Neural cell (in vitro differentiated cells): ENCODE measurements at regions not wholly inside any gene's neighbourhood (a gene's known extent, or its start where the extent isn't known, plus 50 kb on each side); places are given as distances from the start of the nearest gene placed in this dataset.

Experiments used
- H2AFZ ChIP-seq: fragments of 200-600, 300-800 bp; sonication (generic), shearing (Covaris generic); 2 replicates; pipeline ENCODE4 v1.6.0; 2014; ENCODE audit warnings: low read depth, mild to moderate bottlenecking, antibody characterized with exemption, low read length, moderate library complexity
- H3F3A ChIP-seq: fragments of 200-600 bp; shearing (Covaris generic); 2 replicates; pipeline ENCODE4 v1.6.1; 2016; ENCODE audit warnings: mild to moderate bottlenecking, moderate library complexity, mixed read lengths, antibody characterized with exemption, low read length; ENCODE audit not compliant: insufficient read depth, poor library complexity, severe bottlenecking
- H3K27ac ChIP-seq: fragments of 200-600, 300-800 bp; sonication (generic), shearing (Covaris generic); 2 replicates; pipeline ENCODE4 v1.5.1; 2014; ENCODE audit warnings: mild to moderate bottlenecking, low read length, moderate library complexity
- H3K27me3 ChIP-seq: fragments of 300-800, 200-600 bp; sonication (generic), shearing (Covaris generic); 2 replicates; pipeline ENCODE4 v1.6.0; 2014; ENCODE audit warnings: mild to moderate bottlenecking, low read depth, low read length, moderate library complexity; ENCODE audit not compliant: insufficient read depth
- H3K36me3 ChIP-seq: fragments of 300-800, 200-600 bp; sonication (generic), shearing (Covaris generic); 2 replicates; pipeline ENCODE4 v1.5.1; 2014; ENCODE audit warnings: mild to moderate bottlenecking, antibody characterized with exemption, low read length, moderate library complexity; ENCODE audit not compliant: insufficient read depth
- H3K4me2 ChIP-seq: fragments of 300-800, 200-600 bp; sonication (generic), shearing (Covaris generic); 2 replicates; pipeline ENCODE4 v1.6.0; 2014; ENCODE audit warnings: mild to moderate bottlenecking, low read length
- H3K4me3 ChIP-seq: fragments of 300-800, 200-600 bp; sonication (generic), shearing (Covaris generic); 2 replicates; pipeline ENCODE4 v1.5.1; 2014; ENCODE audit warnings: mild to moderate bottlenecking, low read length, moderate library complexity
- H3K79me2 ChIP-seq: fragments of 200-600 bp; shearing (Covaris generic); replicated peaks from 2 replicates; pipeline ENCODE4 v1.6.0; 2014; ENCODE audit warnings: mild to moderate bottlenecking, low read length, moderate library complexity; ENCODE audit not compliant: insufficient read depth
- H3K9ac ChIP-seq: fragments of 300-800, 200-600 bp; sonication (generic), shearing (Covaris generic); 2 replicates; pipeline ENCODE4 v1.6.1; 2016; ENCODE audit warnings: mild to moderate bottlenecking, low read length, mixed read lengths
- H3K9me2 ChIP-seq: fragments of 200-600 bp; shearing (Covaris generic); 2 replicates; pipeline ENCODE4 v1.6.1; 2016; ENCODE audit warnings: mild to moderate bottlenecking, low read length, mixed read lengths; ENCODE audit not compliant: insufficient read depth
- H3K9me3 ChIP-seq: fragments of 200-600, 300-800 bp; sonication (generic), shearing (Covaris generic); 2 replicates; pipeline ENCODE4 v1.6.1; 2016; ENCODE audit warnings: mild to moderate bottlenecking, mixed run types, low read length, moderate library complexity, mixed read lengths
- H4K20me1 ChIP-seq: fragments of 200-600 bp; shearing (Covaris generic); 2 replicates; pipeline ENCODE4 v1.6.1; 2016; ENCODE audit warnings: mild to moderate bottlenecking, mixed run types; ENCODE audit not compliant: insufficient read depth
- CTCF ChIP-seq: fragments of 450-650 bp; IDR thresholded peaks from 2 replicates; pipeline ENCODE4 v1.5.1; 2014; ENCODE audit warnings: antibody characterized with exemption, mild to moderate bottlenecking, moderate library complexity; ENCODE audit not compliant: poor library complexity, severe bottlenecking
- EP300 ChIP-seq: fragments of 450-650 bp; conservative IDR thresholded peaks from 2 replicates; pipeline ENCODE4 v1.6.1; 2014; ENCODE audit warnings: antibody characterized with exemption, mild to moderate bottlenecking, moderate library complexity; ENCODE audit not compliant: poor library complexity, severe bottlenecking
- EZH2 ChIP-seq: fragments of 200-600, 300-800 bp; shearing (Covaris generic), sonication (generic); IDR thresholded peaks from 2 replicates; pipeline ENCODE4 v1.6.1; 2014; ENCODE audit warnings: antibody characterized with exemption, low read length, borderline replicate concordance, mild to moderate bottlenecking; ENCODE audit not compliant: insufficient read depth, poor library complexity, severe bottlenecking
- MXI1 ChIP-seq: fragments of 450-650 bp; conservative IDR thresholded peaks from 2 replicates; pipeline ENCODE4 v1.6.1; 2014; ENCODE audit warnings: antibody characterized with exemption, mild to moderate bottlenecking; ENCODE audit not compliant: poor library complexity, severe bottlenecking
- POLR2AphosphoS5 ChIP-seq: IDR thresholded peaks from 2 replicates; pipeline ENCODE4 v1.6.1; 2012
- RAD21 ChIP-seq: fragments of 450-650 bp; conservative IDR thresholded peaks from 2 replicates; pipeline ENCODE4 v1.6.1; 2014; ENCODE audit warnings: antibody characterized with exemption, mild to moderate bottlenecking, moderate library complexity
- REST ChIP-seq: IDR thresholded peaks from 2 replicates; pipeline ENCODE4 v1.6.1; 2012; ENCODE audit warnings: borderline replicate concordance
- SMC3 ChIP-seq: fragments of 450-650 bp; conservative IDR thresholded peaks from 2 replicates; pipeline ENCODE4 v1.6.1; 2014; ENCODE audit warnings: antibody characterized with exemption, mild to moderate bottlenecking, moderate library complexity; ENCODE audit not compliant: poor library complexity
- TAF1 ChIP-seq: IDR thresholded peaks from 2 replicates; pipeline ENCODE4 v1.6.1; 2012; ENCODE audit warnings: low read depth

DNA sequence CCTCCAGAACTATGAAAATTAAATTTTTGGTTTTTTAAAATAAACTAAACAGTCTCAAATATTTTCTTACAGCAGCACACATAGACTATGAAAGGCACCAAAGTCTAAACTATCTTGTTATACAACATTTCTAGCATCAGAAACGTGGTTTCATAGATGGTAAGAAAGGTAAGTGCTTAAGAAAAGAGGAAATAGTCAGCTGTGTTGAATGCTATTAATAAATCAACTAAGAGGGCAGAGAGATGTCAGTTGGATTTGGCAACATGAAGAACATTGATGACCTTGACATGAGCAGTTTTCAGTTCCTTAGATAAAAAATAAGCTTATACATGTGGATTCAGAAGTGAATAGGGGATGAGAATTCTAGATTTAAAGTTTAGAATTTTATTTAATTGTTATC lies 113.6 kb downstream of the RFX6 start:
- no peak overlapping the region for H3K4me2 ChIP-seq
- H3K36me3 ChIP-seq, result no peaks in the 10 kb centered on the region
- no peak overlapping the region for H2AFZ ChIP-seq
- H3F3A ChIP-seq, result no peaks in the 10 kb centered on the region
- H3K27me3 ChIP-seq, result no peaks in the 10 kb centered on the region
- no peak overlapping the region for H3K9ac ChIP-seq
- no peak overlapping the region for H3K4me3 ChIP-seq
- TF ChIP-seq EZH2 (no peak), CTCF (no peak), POLR2AphosphoS5 (no peak), TAF1 (no peak), SMC3 (no peak), REST (no peak), EP300 (no peak), RAD21 (no peak), MXI1 (no peak)
- no peaks in the 10 kb centered on the region for H3K9me2 ChIP-seq
- H3K79me2 ChIP-seq, result no peaks in the 10 kb centered on the region
- no peaks in the 10 kb centered on the region for H4K20me1 ChIP-seq
- H3K27ac ChIP-seq, result no peak overlapping the region
- H3K9me3 ChIP-seq, result no peaks in the 10 kb centered on the region

DNA sequence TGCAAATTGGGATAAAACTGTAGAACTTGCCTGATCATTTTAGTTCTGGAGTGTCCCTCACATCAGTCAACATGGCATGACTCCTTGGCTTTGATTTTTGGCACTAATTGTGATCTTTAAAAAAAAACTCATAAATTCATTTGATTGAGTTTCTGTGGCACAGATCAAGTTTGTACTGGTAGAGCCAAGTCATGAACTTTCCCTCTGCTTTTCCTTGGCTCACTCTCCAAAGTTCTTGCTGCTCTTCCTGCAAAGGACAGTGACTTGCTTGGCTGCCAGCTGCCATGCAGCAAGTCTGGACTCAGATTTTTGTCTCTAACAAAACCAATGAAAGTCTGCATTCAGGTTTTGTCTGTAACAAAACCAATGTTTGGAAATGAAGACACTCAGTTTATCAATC lies 115.5 kb downstream of the RFX6 start:
- Histone ChIP-seq H3K79me2 (no peaks in the 10 kb centered on the region), H3K4me2 (no peak overlapping the region), H3K27me3 (no peaks in the 10 kb centered on the region), H3K9me3 (no peaks in the 10 kb centered on the region), H2AFZ (no peak overlapping the region), H3K9ac (no peak overlapping the region), H4K20me1 (no peaks in the 10 kb centered on the region), H3K27ac (no peak overlapping the region), H3K4me3 (no peak overlapping the region), H3K36me3 (no peaks in the 10 kb centered on the region), H3K9me2 (no peaks in the 10 kb centered on the region), H3F3A (no peaks in the 10 kb centered on the region)
- TF ChIP-seq EZH2, result no peak
- TF ChIP-seq MXI1, result no peak
- TF ChIP-seq POLR2AphosphoS5, result no peak
- no peak for TF ChIP-seq EP300
- TF ChIP-seq TAF1, result no peak
- no peak for TF ChIP-seq SMC3
- TF ChIP-seq RAD21, result no peak
- TF ChIP-seq REST, result no peak
- TF ChIP-seq CTCF, result no peak
